H9 (cell line): ENCODE measurements at regions not wholly inside any gene's neighbourhood (a gene's known extent, or its start where the extent isn't known, plus 50 kb on each side); places are given as distances from the start of the nearest gene placed in this dataset.

ENCODE experiments used
- DNase-seq: peaks from one replicate; pipeline ENCODE4 v3.0.0-alpha.2; 2017
- H2AFZ ChIP-seq: one replicate; pipeline ENCODE4 v1.6.1; 2013; ENCODE audit warnings: mild to moderate bottlenecking, low read length, control low read depth, moderate library complexity
- H2AK5ac ChIP-seq: 2 replicates; pipeline ENCODE4 v1.6.1; 2013; ENCODE audit warnings: low read length, control low read depth, mixed read lengths; ENCODE audit not compliant: insufficient read length
- H2BK120ac ChIP-seq: one replicate; pipeline ENCODE4 v1.6.1; 2013; ENCODE audit warnings: low read depth, mild to moderate bottlenecking, low read length, control low read depth, inconsistent platforms; ENCODE audit not compliant: poor library complexity, severe bottlenecking
- H2BK12ac ChIP-seq: 2 replicates; pipeline ENCODE4 v1.6.1; 2013; ENCODE audit warnings: low read length, control low read depth, mixed read lengths, low read depth; ENCODE audit not compliant: insufficient read length
- H2BK15ac ChIP-seq: 2 replicates; pipeline ENCODE4 v1.6.1; 2013; ENCODE audit warnings: low read depth, low read length, control low read depth
- H2BK20ac ChIP-seq: one replicate; pipeline ENCODE4 v1.6.1; 2013; ENCODE audit warnings: low read depth, mild to moderate bottlenecking, low read length, control low read depth, inconsistent platforms; ENCODE audit not compliant: poor library complexity, severe bottlenecking
- H2BK5ac ChIP-seq: 2 replicates; pipeline ENCODE4 v1.6.1; 2013; ENCODE audit warnings: low read length, control low read depth, mixed read lengths; ENCODE audit not compliant: insufficient read length
- H3K14ac ChIP-seq: 2 replicates; pipeline ENCODE4 v1.6.1; 2013; ENCODE audit warnings: low read length, control low read depth; ENCODE audit not compliant: insufficient read depth
- H3K18ac ChIP-seq: 2 replicates; pipeline ENCODE4 v1.6.1; 2013; ENCODE audit warnings: low read depth, mild to moderate bottlenecking, mixed read lengths, low read length, control low read depth; ENCODE audit not compliant: insufficient read length
- H3K23ac ChIP-seq: 2 replicates; pipeline ENCODE4 v1.6.1; 2013; ENCODE audit warnings: low read length, control low read depth, mixed read lengths, low read depth; ENCODE audit not compliant: insufficient read length
- H3K23me2 ChIP-seq: 2 replicates; pipeline ENCODE4 v1.6.1; 2013; ENCODE audit warnings: low read depth, mild to moderate bottlenecking, mixed read lengths, low read length, control low read depth; ENCODE audit not compliant: insufficient read length, poor library complexity, severe bottlenecking
- H3K27ac ChIP-seq: 2 replicates; pipeline ENCODE4 v1.5.1; 2013; ENCODE audit warnings: low read length, control low read depth, mixed read lengths, low read depth; ENCODE audit not compliant: insufficient read length
- H3K27me3 ChIP-seq: 2 replicates; pipeline ENCODE4 v1.6.1; 2013; ENCODE audit warnings: low read length, control low read depth, inconsistent platforms; ENCODE audit not compliant: insufficient read depth
- H3K4ac ChIP-seq: 2 replicates; pipeline ENCODE4 v1.6.1; 2013; ENCODE audit warnings: low read depth, mild to moderate bottlenecking, control low read depth, inconsistent platforms, low read length, moderate library complexity
- H3K4me1 ChIP-seq: 2 replicates; pipeline ENCODE4 v1.6.1; 2013; ENCODE audit warnings: low read length, control low read depth, inconsistent platforms; ENCODE audit not compliant: insufficient read depth
- H3K4me2 ChIP-seq: 2 replicates; pipeline ENCODE4 v1.6.1; 2013; ENCODE audit warnings: low read length, control low read depth, mixed read lengths; ENCODE audit not compliant: insufficient read length, insufficient read depth
- H3K56ac ChIP-seq: 2 replicates; pipeline ENCODE4 v1.6.1; 2013; ENCODE audit warnings: low read depth, mild to moderate bottlenecking, mixed read lengths, low read length, control low read depth; ENCODE audit not compliant: insufficient read length
- H3K79me1 ChIP-seq: 2 replicates; pipeline ENCODE4 v1.6.1; 2013; ENCODE audit warnings: low read depth, mild to moderate bottlenecking, moderate library complexity, low read length, control low read depth, inconsistent platforms; ENCODE audit not compliant: insufficient read depth, poor library complexity, severe bottlenecking
- H3K79me2 ChIP-seq: 2 replicates; pipeline ENCODE4 v1.6.1; 2013; ENCODE audit warnings: low read length, control low read depth, inconsistent platforms; ENCODE audit not compliant: insufficient read depth
- H3K9ac ChIP-seq: 2 replicates; pipeline ENCODE4 v1.6.1; 2013; ENCODE audit warnings: low read length, control low read depth, mixed read lengths; ENCODE audit not compliant: insufficient read length; ENCODE audit errors: extremely low read depth
- H3K9me3 ChIP-seq: one replicate; pipeline ENCODE4 v1.6.1; 2013; ENCODE audit warnings: low read depth, low read length, inconsistent platforms; ENCODE audit not compliant: control insufficient read depth
- H3T11ph ChIP-seq: one replicate; pipeline ENCODE4 v1.6.1; 2013; ENCODE audit warnings: mild to moderate bottlenecking, low read length, control low read depth, inconsistent platforms
- H4K20me1 ChIP-seq: one replicate; pipeline ENCODE4 v1.6.1; 2013; ENCODE audit not compliant: control insufficient read depth, insufficient read length, insufficient read depth
- H4K5ac ChIP-seq: 2 replicates; pipeline ENCODE4 v1.6.1; 2013; ENCODE audit warnings: low read depth, mild to moderate bottlenecking, mixed read lengths, low read length, control low read depth; ENCODE audit not compliant: insufficient read length
- H4K8ac ChIP-seq: replicated peaks from 2 replicates; pipeline ENCODE4 v1.6.1; 2013; ENCODE audit warnings: low read length, control low read depth, mixed read lengths, low read depth; ENCODE audit not compliant: insufficient read length
- H4K91ac ChIP-seq: 2 replicates; pipeline ENCODE4 v1.6.1; 2013; ENCODE audit warnings: low read depth, mild to moderate bottlenecking, moderate library complexity, mixed read lengths, low read length, control low read depth; ENCODE audit not compliant: insufficient read length
- H3K27ac Mint-ChIP-seq, 3 experiments: 2 replicates in 2 of 3; 3 replicates in 1 of 3; pipeline ENCODE4 v1.8.0; 2020 to 2021; ENCODE audit warnings: mixed read lengths in 3 of 3, mild to moderate bottlenecking in 1 of 3, moderate library complexity in 1 of 3
- H3K27me3 Mint-ChIP-seq: 2 replicates; pipeline ENCODE4 v1.8.0; 2021; ENCODE audit warnings: low read depth, mild to moderate bottlenecking, moderate library complexity, mixed read lengths
- H3K36me3 Mint-ChIP-seq, 3 experiments: 2 replicates in 2 of 3; 3 replicates in 1 of 3; pipeline ENCODE4 v1.8.0; 2020 to 2021; ENCODE audit warnings: low read depth in 3 of 3, mixed read lengths in 3 of 3; ENCODE audit not compliant: insufficient read depth in 1 of 3
- H3K4me1 Mint-ChIP-seq, 2 experiments: 2 replicates each; pipeline ENCODE4 v1.8.0; 2020; ENCODE audit warnings: mixed read lengths in 2 of 2
- H3K4me3 Mint-ChIP-seq, 2 experiments: 2 replicates in 1 of 2; 3 replicates in 1 of 2; pipeline ENCODE4 v1.8.0; 2020 to 2021; ENCODE audit warnings: mild to moderate bottlenecking in 2 of 2, mixed read lengths in 2 of 2, moderate library complexity in 1 of 2
- H3K9me3 Mint-ChIP-seq, 2 experiments: 2 replicates in 1 of 2; 3 replicates in 1 of 2; pipeline ENCODE4 v1.8.0; 2020; ENCODE audit warnings: mild to moderate bottlenecking in 2 of 2, mixed read lengths in 2 of 2, moderate library complexity in 1 of 2
- WGBS: extraction: QIAGEN DNeasy Blood & Tissue Kit; methylation state at CpG from one replicate; pipeline ENCODE4 v1.1.7; 2013; ENCODE audit warnings: missing lambda C conversion rate, low lambda C conversion rate, mixed read lengths; ENCODE audit not compliant: insufficient read length; ENCODE audit errors: extremely low coverage; 5-methylcytosine and 5-hydroxymethylcytosine counted together
- TF ChIP-seq, protein P1 (sequence below): fragments of 200-600 bp; sonication (generic); conservative IDR thresholded peaks from 3 replicates; pipeline ENCODE4 v1.8.0; 2021; ENCODE audit warnings: antibody characterized with exemption, mild to moderate bottlenecking

DNA sequence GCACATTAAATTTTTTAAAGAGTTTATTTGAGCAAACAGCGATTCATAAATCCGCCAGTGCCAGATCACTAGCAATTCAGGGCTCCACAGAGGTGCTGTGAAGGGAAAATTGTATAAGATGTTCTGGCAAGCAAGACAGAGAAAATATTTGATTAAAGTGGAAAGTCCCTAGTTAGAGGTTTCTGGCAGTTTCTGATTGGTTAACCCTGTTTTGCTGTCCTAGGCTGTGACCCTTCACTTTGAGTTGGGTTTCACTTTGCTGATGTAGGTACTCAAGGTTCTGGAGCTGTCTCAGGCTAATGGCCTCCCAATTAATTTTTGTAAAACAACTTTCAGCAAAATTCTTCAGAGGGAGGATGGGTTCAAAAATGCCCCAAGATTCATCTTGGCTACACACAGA is 79.4 kb upstream of the NXPH1 start:
- no CpG with 5 or more reads among the region's 2 CpGs for WGBS

More for the DNA sequence above, 79.4 kb upstream of the NXPH1 start:
- Histone ChIP-seq H2BK5ac (no peak overlapping the region), H2BK120ac (no peak overlapping the region), H3K27me3 (no peaks in the 10 kb centered on the region), H3K4me1 (no peaks in the 10 kb centered on the region), H3K27ac (no peak overlapping the region), H3K79me1 (no peaks in the 10 kb centered on the region), H4K20me1 (no peaks in the 10 kb centered on the region), H2BK12ac (no peak overlapping the region), H2BK20ac (no peak overlapping the region), H3K18ac (no peak overlapping the region), H3K4me2 (no peak overlapping the region), H2AFZ (no peak overlapping the region), H3K23ac (no peak overlapping the region), H2AK5ac (no peak overlapping the region), H4K5ac (no peak overlapping the region), H3T11ph (no peak overlapping the region), H3K14ac (no peak overlapping the region), H3K9ac (no peak overlapping the region), H3K23me2 (no peaks in the 10 kb centered on the region), H4K8ac (no peak overlapping the region), H4K91ac (no peak overlapping the region), H3K56ac (no peak overlapping the region), H3K9me3 (no peaks in the 10 kb centered on the region), H2BK15ac (no peak overlapping the region), H3K4ac (no peak overlapping the region), H3K79me2 (no peaks in the 10 kb centered on the region)
- Mint-ChIP-seq H3K4me1 (peaks cover 4 to 16% of the 10 kb centered on the region in 2 experiments), H3K27ac (no peak overlapping the region), H3K9me3 (peaks cover 7 to 16% of the 10 kb centered on the region in 2 experiments), H3K27me3 (no peaks in the 10 kb centered on the region), H3K36me3 (peaks cover 6 to 31% (median 8%) of the 10 kb centered on the region in 3 experiments), H3K4me3 (no peak overlapping the region)
- TF ChIP-seq, protein P1, sequence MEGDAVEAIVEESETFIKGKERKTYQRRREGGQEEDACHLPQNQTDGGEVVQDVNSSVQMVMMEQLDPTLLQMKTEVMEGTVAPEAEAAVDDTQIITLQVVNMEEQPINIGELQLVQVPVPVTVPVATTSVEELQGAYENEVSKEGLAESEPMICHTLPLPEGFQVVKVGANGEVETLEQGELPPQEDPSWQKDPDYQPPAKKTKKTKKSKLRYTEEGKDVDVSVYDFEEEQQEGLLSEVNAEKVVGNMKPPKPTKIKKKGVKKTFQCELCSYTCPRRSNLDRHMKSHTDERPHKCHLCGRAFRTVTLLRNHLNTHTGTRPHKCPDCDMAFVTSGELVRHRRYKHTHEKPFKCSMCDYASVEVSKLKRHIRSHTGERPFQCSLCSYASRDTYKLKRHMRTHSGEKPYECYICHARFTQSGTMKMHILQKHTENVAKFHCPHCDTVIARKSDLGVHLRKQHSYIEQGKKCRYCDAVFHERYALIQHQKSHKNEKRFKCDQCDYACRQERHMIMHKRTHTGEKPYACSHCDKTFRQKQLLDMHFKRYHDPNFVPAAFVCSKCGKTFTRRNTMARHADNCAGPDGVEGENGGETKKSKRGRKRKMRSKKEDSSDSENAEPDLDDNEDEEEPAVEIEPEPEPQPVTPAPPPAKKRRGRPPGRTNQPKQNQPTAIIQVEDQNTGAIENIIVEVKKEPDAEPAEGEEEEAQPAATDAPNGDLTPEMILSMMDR: no peak
- no peak for DNase-seq
